ENCODE measurements at regions not wholly inside any gene's neighbourhood (a gene's known extent, or its start where the extent isn't known, plus 50 kb on each side); places are given as distances from the start of the nearest gene placed in this dataset.

GRCh38 chr6:103184776-103185175 lies 1674.9 kb downstream of the HACE1 start:
- Histone ChIP-seq H4K20me1 (ENCODE audit: low read length) (no peaks in the 10 kb centered on the region), H3K9me2 (replicated peaks; ENCODE audit: low read length) (no peaks in the 10 kb centered on the region)
- POLR2A ChIA-PET (ENCODE audit: unreplicated experiment) = no interaction called here

GRCh38 chr6:103183831-103184411 lies 1675.8 kb downstream of the HACE1 start:
- no peak for ATAC-seq
- Histone ChIP-seq H3K9ac (ENCODE audit: low read length) (no peak overlapping the region), H3K9me3 (ENCODE audit: low read length) (no peaks in the 10 kb centered on the region), H3K4me2 (ENCODE audit: low read length) (no peak overlapping the region), H3K79me2 (ENCODE audit: low read length) (no peaks in the 10 kb centered on the region), H3F3A (ENCODE audit: low read length, unreplicated experiment) (no peaks in the 10 kb centered on the region), H3K4me3 (ENCODE audit: low read length) (no peak overlapping the region), H3K27me3 (ENCODE audit: low read length) (no peaks in the 10 kb centered on the region), H2AFZ (ENCODE audit: low read length) (no peak overlapping the region), H3K9me2 (replicated peaks; ENCODE audit: low read length) (no peaks in the 10 kb centered on the region), H3K27ac (ENCODE audit: low read length) (no peak overlapping the region), H3K36me3 (ENCODE audit: low read depth, low read length) (no peaks in the 10 kb centered on the region), H3K4me1 (ENCODE audit: insufficient read depth, low read length) (no peaks in the 10 kb centered on the region), H4K20me1 (ENCODE audit: low read length) (no peaks in the 10 kb centered on the region)
- no TSS peak for BruUV-seq (replicated peaks)
- ChIA-PET CTCF (no interaction called here), POLR2A (ENCODE audit: unreplicated experiment) (no interaction called here)
- intact Hi-C loops (cut with micrococcal nuclease) = no loop called here
- TF ChIP-seq EZH2 (IDR thresholded peaks at IDR 0.05; ENCODE audit: low read length, unreplicated experiment) (no peak), EZH2phosphoT487 (IDR thresholded peaks at IDR 0.05; ENCODE audit: borderline replicate concordance, low read length) (no peak)
- TF ChIP-seq, protein P1, sequence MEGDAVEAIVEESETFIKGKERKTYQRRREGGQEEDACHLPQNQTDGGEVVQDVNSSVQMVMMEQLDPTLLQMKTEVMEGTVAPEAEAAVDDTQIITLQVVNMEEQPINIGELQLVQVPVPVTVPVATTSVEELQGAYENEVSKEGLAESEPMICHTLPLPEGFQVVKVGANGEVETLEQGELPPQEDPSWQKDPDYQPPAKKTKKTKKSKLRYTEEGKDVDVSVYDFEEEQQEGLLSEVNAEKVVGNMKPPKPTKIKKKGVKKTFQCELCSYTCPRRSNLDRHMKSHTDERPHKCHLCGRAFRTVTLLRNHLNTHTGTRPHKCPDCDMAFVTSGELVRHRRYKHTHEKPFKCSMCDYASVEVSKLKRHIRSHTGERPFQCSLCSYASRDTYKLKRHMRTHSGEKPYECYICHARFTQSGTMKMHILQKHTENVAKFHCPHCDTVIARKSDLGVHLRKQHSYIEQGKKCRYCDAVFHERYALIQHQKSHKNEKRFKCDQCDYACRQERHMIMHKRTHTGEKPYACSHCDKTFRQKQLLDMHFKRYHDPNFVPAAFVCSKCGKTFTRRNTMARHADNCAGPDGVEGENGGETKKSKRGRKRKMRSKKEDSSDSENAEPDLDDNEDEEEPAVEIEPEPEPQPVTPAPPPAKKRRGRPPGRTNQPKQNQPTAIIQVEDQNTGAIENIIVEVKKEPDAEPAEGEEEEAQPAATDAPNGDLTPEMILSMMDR (conservative IDR thresholded peaks at IDR 0.05; ENCODE audit: low read depth, low read length) = no peak
- DNase-seq = no peak

More at GRCh38 chr6:103184776-103185175, 1674.9 kb downstream of the HACE1 start:
- Histone ChIP-seq H3K27me3 (ENCODE audit: low read length) (no peaks in the 10 kb centered on the region), H3K9me3 (ENCODE audit: low read length) (no peaks in the 10 kb centered on the region), H3K9ac (ENCODE audit: low read length) (no peak overlapping the region), H3K36me3 (ENCODE audit: low read depth, low read length) (no peaks in the 10 kb centered on the region), H3K4me2 (ENCODE audit: low read length) (no peak overlapping the region), H3K27ac (ENCODE audit: low read length) (no peak overlapping the region), H3K79me2 (ENCODE audit: low read length) (no peaks in the 10 kb centered on the region), H3K4me1 (ENCODE audit: insufficient read depth, low read length) (no peaks in the 10 kb centered on the region), H3K4me3 (ENCODE audit: low read length) (no peak overlapping the region), H3F3A (ENCODE audit: low read length, unreplicated experiment) (no peaks in the 10 kb centered on the region), H2AFZ (ENCODE audit: low read length) (no peak overlapping the region)
- ATAC-seq (no peak), DNase-seq (no peak)
- TF ChIP-seq EZH2 (IDR thresholded peaks at IDR 0.05; ENCODE audit: low read length, unreplicated experiment) = no peak
- TF ChIP-seq, protein P1 (conservative IDR thresholded peaks at IDR 0.05; ENCODE audit: low read depth, low read length) = no peak
- TF ChIP-seq EZH2phosphoT487 (IDR thresholded peaks at IDR 0.05; ENCODE audit: borderline replicate concordance, low read length) = no peak
- intact Hi-C loops (cut with micrococcal nuclease) = no loop called here
- CTCF ChIA-PET = no interaction called here
- no TSS peak for BruUV-seq (replicated peaks)

- DNase-seq (no peak), ATAC-seq (no peak)
- no peaks in the 10 kb centered on the region for H3K27me3 ChIP-seq (ENCODE audit: low read length)
- BruUV-seq (replicated peaks) = no TSS peak
- no peaks in the 10 kb centered on the region for H3K9me3 ChIP-seq (ENCODE audit: low read length)
- H3K9me2 ChIP-seq (replicated peaks; ENCODE audit: low read length) = no peaks in the 10 kb centered on the region
- CTCF ChIA-PET = no interaction called here
- no peak overlapping the region for H3K4me3 ChIP-seq (ENCODE audit: low read length)
- no peaks in the 10 kb centered on the region for H3K79me2 ChIP-seq (ENCODE audit: low read length)
- H3K27ac ChIP-seq (ENCODE audit: low read length) = no peak overlapping the region
- no peaks in the 10 kb centered on the region for H3K36me3 ChIP-seq (ENCODE audit: low read depth, low read length)
- TF ChIP-seq EZH2phosphoT487 (IDR thresholded peaks at IDR 0.05; ENCODE audit: borderline replicate concordance, low read length) (no peak), EZH2 (IDR thresholded peaks at IDR 0.05; ENCODE audit: low read length, unreplicated experiment) (no peak)
- TF ChIP-seq, protein P1 (conservative IDR thresholded peaks at IDR 0.05; ENCODE audit: low read depth, low read length) = no peak
- intact Hi-C loops (cut with micrococcal nuclease) = no loop called here
- H2AFZ ChIP-seq (ENCODE audit: low read length) = no peak overlapping the region
- H3K4me1 ChIP-seq (ENCODE audit: insufficient read depth, low read length) = no peaks in the 10 kb centered on the region
- POLR2A ChIA-PET (ENCODE audit: unreplicated experiment) = no interaction called here
- H3F3A ChIP-seq (ENCODE audit: low read length, unreplicated experiment) = no peaks in the 10 kb centered on the region
- H3K4me2 ChIP-seq (ENCODE audit: low read length) = no peak overlapping the region
- H4K20me1 ChIP-seq (ENCODE audit: low read length) = no peaks in the 10 kb centered on the region
- no peak overlapping the region for H3K9ac ChIP-seq (ENCODE audit: low read length)
These were observed 1681.5 kb downstream of the HACE1 start for GRCh38 chr6:103178193-103178592.

All from PC-3 (cell line).